Fibroblast of the conjunctiva (primary cell): ENCODE measurements at regions not wholly inside any gene's neighbourhood (a gene's known extent, or its start where the extent isn't known, plus 50 kb on each side); places are given as distances from the start of the nearest gene placed in this dataset.
"Not testable (repeated sequence)": the region's sequence is repeated elsewhere in the genome, so short reads cannot be mapped to it uniquely, and the experiment has no call there.

Source experiments
- DNase-seq: peaks from one replicate; pipeline ENCODE4 v3.0.0-alpha.2; 2010; ENCODE audit warnings: low read depth

DNA sequence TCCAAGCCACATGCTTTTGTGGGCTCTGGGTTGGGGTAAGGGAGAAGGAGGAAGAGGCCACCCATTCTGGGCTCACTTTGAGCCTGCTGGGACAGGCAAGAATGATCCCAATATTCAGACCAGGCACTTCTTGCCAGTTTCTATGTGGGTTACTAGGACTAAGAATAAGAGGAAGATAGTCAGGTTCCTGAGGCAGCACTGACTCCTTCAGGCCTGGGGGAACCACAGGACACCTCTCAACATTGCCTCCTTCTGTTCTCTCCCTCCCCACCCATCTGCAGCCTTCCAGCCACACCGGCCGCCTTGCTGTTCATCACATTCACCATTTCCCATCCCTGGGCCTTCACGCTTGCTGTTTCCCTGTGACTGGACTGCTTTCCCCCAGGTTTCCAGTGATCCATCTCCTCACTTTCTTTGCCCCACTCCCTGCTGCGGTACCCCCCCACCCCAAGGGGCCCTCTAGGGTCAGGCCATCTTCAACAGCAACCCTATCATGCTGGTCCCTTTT lies 69.2 kb upstream of the SIRPA start:
- no peak for DNase-seq

DNA sequence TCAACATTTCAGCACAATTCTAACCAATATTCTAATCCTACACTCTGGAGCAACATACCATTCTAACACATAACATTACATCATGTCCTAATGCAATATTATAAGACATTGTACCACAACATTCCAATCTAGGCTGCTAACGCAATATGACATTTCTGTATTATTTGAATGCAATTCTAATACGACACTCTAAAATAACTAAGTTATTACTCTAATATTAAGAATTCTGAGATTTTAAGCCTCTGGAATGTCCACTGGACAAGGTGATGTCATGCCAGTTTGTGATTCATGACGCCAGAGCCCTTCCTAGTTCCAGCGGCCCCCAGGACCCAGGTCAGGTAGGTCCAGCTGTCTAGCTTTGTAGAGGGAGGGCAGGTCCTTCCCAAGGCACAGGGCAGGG lies 69.7 kb upstream of the SIRPA start:
- DNase-seq: no peak

DNA sequence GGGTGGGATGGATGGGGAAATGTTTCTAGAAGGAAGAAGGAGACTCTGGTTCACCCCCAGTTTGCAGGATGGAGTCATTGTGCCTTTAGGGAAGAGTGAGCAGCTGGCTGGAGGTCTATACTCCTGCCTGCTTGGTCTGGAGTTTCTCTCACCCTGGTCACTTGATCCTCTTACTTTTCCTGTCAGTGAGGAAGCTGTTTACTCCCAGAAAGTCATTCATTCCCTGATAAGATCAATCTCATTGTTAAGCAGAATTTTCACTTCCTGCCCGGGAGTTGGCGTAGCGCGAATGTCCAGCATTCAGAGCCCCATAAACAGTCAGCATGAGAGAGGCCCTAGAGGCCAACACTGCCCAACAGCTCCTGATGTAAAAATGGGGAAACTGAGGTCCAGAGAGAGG lies 70.4 kb upstream of the SIRPA start:
- DNase-seq: no peak

DNA sequence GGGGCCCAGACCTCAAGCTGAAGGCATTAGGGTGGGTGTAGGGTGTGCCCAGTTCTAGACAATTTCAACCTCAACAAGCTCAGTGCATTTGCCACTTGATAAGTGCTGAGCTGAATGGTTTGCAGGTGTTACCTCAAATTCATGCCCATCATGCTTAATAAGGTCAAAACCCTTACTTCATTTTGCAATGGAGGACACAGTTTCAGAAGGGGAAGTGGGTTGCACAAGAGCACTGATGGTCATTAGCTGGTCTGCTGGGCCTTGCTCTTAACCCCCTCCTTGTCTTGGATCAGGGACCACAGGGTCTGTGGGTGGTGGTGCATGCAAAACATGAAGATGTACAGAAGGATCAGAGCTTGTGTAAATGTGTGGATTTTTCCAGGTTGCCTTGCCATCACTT lies 71.0 kb upstream of the SIRPA start:
- DNase-seq: no peak

DNA sequence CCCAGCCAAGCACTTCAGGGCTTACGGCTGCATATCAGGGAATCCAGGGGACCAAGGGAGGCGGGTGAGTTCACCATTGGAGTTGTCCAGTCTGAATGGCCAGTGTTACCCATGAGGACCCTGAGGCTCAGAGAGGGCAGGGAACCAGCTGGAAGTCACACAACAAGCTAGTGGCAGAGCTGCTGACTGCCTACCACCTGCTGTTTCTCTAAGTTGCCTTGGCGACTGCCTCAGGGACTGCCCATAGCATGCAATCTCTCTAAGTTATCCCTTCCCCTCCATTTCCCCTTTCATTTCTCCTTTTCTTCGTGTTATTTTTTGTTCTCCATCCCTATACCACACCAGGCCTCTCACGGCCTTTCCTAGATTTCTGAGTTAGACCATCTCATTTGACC lies 71.8 kb upstream of the SIRPA start:
- no peak for DNase-seq

DNA sequence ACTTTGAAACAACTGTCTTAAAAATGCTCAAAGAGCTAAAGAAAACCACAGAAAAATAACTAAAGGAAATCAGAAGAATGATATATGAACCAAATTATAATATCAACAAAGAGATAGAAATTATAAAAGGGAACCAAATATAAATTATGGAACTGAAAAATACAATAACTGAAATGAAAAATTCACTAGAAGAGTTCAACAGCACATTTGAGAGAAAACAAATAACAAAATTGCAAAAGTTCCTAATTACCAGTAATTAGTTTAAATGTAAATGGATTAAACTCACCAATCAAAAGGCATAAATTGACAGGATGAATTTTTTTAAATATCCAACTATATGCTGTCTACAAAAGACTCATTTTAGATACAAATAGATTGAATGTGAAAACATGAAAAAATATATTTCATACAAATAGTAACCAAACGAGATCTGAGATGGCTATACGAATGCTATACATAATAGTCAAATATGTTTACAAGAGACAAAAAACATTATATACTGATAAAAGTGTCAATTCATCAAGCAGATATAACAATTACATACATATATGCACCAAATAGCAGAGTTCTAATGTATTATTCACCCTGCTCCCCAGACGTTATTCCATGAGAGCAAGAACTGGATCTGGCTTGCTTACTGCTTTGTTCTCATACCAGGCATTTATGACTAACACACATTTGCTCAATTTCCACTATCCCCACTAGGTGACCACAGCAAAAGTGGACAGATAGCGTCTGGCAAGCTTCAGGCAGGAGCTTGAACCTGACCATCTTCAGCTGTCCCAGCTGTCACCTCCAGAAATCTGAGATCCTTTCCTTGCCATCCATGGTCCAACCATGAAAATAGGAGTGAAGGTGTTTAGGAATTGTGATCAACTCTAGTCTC lies 72.4 kb upstream of the SIRPA start:
- no peak for DNase-seq

DNA sequence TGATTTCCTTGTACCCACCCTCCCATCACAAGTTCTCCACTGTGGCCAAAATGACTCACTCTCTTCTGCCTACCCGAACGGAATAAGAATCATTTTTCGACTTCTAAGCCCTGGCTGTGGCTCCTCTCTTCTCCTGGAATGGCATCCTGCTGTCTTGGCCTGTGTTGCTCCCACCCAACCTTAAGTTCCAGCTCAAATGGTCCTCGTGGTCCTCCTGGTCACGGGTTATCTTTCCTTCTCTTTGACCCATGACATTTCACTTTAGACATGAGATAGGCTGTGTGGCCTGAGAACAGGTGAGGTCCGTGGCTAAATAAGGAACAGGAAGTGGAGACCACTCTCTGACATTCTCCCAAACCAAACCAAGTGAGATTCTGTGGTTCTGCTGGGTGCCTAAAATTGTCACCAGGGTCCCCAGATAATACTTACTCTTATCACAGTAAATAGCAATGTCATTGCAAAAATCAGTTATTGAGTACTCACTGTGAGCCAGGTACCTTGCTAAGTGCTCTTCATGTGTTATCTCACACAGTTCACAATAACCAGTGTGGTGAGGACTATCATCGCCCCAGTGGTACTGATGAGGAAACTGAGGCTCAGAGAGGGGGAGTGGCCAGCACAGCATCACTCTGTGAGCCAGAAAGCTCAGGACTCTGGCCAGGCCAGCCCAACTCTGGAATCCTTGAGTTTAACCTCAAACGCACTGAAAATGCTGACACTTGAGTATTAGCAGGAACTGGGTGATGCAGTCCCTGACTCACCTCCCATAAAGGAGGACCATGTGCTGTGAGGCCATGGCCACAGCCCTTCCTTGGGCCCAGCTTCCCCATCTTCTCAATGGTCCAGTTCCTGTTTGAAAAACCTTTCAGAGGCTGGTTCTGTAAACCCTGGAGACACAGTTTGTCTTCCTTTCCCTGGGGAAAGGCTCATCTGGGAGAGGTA lies 74.8 kb upstream of the SIRPA start:
- no peak for DNase-seq

DNA sequence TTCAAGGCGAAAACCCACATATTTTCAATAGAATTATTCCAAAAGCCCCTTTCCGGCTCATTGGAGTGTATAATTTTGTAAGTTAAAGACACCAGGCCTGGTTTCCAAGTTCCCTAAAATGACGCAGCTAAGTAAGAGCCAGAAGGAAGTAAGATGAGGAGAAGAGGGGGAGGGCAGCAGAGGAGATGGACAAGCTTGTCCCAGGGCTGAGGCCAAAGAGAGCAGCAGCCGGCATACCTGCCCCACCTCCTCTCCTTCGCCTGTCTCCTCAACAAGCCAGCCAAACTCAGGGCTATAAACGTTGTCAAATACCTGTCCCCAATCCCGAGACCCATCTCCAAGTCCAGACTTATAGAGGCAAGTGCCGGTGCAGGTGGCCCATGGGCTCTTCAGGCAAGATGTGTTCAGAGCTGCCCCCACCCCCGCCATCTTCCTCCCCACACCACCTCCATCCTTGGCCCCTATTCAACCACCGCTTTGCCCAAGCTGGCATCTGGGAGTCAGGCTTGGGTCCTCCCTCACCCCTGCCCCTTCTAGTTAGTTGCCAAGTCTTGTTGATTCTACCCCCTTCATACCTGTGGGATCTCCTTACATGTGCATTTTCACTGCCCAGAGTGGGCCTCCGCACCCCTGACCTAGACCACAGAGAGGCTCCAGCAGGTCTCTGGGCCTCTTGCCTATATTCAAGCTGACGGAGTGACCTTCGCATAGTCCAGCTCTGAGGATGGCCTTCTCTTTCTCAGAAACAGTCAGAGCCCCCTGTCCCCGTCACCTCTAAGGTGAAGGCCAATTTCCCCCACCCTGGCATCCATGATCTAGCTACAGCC lies 75.7 kb upstream of the SIRPA start:
- no peak for DNase-seq

DNA sequence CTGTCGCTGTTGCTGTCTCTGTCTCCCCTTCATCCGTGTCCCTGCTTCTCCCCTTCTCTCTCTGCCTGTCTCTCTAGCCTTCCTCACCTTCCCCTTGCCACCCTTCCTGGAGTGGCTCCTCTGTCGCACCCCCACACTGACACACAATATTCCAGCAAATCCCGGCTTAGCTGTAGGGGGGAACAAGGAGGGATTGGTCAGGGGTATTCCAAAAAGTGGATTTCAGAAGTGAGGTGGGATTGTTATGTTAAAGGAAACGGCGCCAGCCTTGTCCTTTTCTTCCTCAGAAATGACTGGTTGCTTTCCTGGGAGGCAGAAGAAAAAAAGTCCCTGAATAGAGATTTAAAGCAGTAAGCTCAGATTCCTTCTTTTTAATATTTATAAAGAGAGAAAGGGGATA lies 76.3 kb upstream of the SIRPA start:
- no peak for DNase-seq

DNA sequence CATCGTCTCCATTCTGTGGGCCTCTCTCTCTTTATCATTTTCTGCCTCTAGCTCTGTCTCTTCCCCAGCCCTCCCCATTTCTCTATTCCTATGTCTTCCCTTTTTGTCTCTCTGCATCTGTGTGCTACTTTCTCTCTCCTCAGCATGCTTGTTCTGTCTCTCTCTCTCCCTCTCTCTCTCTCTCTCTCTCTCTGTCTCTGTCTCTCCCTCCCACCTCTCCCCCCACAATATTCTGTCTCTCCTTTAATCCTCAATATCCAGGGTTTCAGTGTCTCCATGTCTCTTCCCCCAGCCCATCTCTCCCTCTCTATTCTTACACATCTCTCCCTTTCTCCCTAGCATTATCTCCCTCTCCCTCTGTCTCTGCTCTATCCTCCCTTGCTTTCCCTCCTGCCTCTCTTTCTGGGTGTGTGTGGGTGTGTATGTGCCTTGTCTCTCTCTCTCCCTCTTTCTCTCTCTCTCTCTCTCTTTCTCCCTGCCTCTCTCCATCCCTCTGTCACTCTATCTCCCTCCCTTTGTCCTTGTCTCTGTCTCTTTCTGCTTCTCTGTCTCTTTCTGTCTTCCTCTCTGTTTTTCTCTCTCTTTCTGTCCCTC lies 76.9 kb upstream of the SIRPA start:
- DNase-seq: no peak

DNA sequence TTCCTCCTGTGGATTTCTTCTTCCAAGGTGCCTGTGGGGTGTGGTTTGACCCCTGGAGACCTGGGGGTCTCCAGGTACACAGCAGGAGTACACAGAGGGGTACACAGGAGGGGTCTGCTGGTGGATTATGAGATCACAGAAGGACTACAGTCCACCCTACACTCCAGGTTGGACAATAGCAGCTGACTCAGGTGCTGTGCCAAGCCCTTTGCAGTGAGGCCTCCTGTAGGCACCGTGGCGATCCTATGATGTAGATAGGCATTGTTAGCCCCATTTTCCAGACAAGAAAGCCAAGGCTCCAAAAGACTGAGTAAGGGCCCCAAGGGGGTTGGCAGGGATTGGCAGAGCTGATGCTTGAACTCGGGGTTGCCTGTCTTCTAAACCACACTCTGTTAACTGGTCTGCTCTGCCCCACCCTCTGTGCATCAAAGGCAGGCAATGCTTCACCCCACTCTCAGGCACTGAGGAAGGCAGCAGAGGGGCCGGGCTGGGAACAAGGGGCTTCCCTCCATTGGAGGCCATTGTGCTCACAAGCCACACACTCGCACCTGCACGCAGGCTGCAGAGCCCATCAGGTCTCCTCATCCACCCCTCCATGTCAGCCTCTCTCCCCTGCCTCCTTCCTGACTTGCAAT lies 77.5 kb upstream of the SIRPA start:
- no peak for DNase-seq

DNA sequence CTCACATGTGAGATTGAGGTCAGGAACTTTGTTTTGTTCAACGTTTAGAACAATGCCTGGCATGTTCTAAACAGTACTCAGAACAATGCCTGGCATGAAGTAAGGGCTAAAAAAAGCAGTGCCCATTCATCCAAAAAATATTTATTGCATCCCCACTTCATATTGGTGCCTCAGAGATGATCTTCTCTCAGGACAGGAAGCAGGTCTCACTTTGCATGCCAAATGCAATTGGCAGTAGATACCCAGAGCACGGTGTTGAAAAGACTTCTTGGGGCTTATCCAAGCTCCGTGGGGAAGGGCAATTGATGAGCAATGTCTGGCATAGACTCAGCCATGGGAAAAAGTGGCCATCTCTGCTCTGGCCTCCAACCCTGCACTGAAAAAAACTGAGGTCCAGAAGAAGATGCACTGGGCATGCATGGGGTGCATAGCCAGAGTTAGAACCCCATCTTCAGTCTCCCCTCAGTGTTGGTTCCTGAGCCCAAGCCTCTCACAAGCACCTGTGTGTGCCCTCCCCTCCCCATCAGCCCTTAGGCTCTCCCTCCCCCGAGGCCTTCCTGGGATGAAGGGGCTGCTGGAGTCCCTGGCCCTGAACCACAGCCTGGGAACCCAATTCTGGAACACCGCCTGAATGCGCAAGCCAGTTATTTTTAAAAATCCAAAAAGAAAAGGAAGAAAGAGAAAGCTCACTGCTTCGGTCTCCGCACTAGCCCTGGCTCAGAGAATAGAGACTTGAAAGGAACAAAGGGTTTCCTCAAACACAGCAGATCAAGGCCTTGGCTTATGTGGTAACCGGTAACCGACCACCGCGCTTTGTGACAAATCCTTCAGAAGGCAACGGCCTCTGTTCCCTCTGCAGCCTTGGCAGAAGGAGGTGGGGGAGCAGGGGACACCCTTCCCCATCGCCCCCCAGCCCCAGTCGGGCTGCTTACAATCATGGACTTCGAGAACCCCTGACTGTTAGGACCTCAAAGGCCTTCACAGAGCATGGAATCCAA lies 78.5 kb upstream of the SIRPA start:
- no peak for DNase-seq

DNA sequence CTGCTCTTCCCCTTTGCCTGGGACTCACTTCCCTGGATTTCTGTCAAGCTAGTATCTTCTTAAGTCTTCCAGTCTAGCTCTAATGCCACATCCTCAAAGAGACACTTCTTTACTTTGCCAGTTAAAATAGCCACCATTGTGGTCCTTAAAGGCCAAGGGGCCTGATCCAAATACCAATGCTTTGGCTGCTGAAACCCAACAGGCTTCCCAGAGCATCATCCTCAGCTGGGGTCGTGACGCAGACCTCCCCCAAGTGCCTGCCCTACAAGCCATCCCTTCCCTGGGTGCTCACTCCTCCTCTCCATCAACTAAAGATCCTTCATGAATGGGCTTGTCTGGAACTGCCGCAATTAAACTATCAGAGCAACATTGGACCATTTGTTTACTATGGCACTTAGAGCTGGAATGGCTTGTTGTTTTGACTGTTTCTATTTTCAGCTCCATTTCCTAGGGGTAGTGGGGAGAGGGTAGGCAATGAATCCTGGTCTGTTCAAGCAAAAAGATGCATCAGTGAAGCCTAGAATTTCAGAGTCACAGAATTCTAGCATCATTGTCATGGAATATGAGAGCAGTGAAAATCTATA lies 79.6 kb upstream of the SIRPA start:
- no peak for DNase-seq

DNA sequence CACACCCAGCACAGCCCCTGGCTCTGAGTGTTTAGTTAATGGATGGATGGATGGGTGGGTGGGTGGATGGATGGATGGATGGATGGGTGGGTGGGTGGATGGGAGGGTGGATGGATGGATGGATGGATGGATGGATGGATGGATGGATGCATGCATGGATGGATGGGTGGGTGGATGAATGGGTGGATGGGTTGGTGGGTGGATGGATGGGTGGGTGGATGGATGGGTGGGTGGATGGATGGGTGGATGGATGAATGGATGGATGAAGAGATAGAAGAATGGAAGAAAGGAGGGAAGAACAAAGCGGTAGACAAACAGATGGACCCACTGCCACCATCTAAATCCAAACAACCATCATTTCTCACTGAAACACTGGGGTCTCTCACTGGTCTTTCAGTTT lies 80.3 kb upstream of the SIRPA start:
- DNase-seq: not testable (repeated sequence)

DNA sequence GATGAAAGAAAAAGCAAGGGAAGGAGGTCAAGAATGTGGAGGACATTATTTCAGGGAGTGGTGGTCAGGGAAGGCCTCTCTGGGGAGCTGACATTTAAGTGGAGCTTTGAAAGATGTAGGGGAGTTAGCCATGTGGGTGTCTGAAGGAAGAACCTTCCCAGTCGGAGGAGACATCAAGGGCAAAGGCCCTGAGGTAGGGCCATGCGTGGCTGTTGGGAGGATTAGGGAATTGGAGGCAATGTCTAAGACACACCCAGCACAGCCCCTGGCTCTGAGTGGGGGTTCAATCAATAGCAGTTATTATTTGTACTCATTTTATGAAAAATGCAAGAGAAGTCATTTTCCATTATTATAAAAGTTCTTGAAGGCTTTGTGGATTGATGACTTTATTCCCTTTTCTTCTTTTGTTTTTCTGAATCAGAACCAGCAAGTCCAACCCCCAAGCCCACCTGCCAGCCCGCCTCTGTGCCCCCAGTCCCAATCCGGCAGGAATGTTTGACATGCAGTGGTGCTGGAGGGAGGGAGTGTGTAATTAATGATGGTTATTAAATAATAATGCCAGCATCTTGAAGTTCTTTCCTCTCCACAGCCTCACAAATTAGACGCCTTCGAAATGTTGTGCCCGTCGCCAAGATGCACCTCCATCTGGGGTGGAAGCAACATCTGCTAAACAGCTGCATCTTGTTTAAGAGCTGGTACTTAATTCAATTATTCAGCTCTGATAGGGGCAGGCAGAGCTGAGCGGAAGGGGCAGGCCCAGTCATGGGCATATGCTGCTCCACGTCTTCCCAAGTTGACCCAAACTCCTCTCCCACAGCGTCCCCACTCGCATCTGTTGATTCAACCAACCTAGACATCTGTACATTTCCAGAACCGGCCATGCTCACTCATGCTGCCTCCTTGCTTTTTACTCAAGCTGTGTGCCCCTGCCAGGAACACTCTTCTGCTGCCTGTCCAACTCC lies 81.3 kb upstream of the SIRPA start:
- no peak for DNase-seq

DNA sequence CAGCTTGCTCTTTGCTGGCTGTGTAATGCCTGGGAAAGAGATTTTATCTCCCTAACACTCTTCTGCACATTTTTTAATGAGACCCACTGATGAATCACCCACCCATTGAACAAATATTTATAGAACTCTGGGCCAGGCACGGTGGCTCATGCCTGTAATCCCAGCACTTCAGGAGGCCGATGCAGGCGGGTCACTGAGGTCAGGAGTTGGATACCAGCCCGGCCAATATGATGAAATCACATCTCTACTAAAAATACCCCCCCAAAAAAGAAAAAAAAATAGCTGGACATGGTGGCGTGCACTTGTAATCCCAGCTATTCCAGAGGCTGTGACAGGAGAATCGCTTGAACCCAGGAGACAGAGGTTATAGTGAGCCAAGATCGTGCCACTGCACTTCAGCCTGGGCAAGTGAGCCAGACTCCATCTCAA lies 82.1 kb upstream of the SIRPA start:
- peak; percentile 55 for DNase-seq

DNA sequence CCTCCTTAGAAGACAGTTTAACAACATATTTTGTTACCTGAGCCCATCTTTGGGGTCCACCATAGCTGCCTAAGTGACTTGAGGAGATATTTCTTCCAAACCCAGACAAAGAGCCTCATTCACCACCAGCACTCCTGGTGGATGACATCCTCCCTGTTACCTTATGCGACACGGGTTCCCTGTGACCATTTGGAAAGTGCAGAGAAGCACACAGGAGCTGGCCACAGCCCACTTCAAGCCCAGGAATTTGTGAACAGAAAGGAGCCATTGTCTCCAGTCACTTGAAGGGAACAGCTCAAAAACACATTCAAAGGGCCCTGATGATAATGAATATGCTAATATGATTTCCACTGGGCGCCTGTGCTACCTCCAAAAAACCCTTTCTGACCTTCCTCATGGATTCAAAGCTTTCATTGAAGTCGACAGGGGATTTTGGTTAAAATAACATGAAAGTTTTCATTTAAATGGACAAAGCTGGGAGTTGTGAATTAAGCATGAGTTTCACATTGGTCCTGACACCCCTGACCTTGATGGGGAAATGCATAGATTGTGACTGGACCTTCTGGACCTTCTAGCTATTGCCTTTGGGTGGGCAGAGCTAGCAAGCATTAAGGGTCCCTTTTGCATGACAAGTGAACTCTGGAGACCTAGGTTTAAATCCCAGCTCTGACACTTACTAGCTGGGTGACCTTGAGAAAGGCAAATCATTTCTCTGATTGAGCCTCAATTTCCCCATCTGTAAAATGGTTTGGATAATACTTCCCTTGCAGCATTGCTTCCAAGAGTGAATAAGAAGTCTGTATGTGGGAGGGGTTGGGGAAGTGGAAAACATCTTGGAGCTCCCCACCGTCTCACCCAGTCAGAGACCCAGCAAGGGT lies 83.3 kb upstream of the SIRPA start:
- DNase-seq: no peak
